ENCODE measurements at regions not wholly inside any gene's neighbourhood (a gene's known extent, or its start where the extent isn't known, plus 50 kb on each side); places are given as distances from the start of the nearest gene placed in this dataset.

GRCh38 chr15:89399238-89400115, 64.9 kb upstream of the POLG start:
- DNase-seq (ENCODE audit: low read depth in 2 of 2) = no peak

GRCh38 chr15:89398896-89399237, 64.2 kb upstream of the POLG start:
- DNase-seq (ENCODE audit: low read depth in 2 of 2) = no peak

GRCh38 chr15:89397653-89398023, 63.0 kb upstream of the POLG start:
- DNase-seq (ENCODE audit: low read depth in 2 of 2) = no peak

DNA sequence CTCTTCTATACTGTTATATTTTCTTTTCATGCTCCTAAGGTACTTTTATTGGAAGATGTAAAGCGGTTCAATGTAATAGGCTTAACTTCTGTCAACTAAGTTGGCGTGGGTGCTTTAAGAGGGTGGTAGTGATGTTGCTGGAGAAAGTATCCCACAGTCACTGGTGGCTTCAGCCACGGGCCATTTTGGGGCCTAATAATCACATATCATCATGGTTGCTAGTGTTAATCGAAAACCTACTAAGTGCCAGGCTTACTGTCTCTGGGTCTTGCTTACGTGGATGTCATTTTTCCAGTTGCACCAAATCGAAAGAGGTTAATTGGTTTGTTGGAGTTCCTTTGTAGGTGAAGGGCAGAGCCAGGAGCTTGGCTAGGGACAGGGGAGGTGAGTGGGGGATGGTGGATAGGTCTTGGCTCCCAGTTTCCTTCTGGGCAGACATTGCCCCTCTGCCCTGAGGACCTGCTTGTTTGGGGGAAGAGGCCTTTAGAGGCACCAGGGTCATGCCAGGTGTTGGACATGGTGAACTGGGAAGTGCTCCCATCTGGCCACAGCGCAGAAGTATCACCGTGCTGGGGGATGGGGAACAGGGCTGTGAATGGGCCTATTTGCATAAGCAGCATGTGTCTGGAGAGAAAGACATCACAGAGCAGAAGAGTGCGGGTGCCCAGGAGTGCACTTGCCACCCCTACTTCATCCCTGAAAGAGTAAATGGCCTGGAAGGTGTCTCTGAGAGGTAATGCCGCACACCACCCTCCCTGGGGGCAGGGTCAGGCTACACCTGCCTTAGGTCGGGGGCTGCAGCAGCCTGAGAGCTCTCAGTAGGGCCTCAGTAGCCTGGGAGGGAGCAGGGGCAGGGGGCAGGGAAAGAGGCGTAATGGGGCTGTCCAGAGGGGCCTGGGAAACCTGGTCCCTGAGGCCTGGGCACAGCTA, 62.4 kb upstream of the POLG start:
- no peak for DNase-seq (ENCODE audit: low read depth in 2 of 2)

DNA sequence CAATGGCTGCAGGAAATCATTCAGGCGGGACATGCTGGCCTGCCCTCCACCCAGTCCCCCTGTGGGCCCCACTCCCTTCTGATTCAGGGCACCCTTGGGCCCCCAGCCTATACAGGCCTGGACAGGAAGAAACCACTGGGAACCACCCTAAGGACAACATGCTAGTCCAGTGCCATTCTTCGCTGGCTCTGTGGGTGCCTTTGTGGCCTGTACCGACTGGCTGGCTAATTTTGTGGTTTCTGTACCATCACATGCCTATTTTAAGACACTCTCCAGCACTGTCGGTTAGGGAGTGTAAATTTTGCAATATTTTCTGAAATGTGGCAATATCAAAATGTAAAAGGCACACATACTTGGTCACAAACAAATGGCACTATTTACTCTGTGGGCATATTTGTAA, 61.4 kb upstream of the POLG start:
- no peak for DNase-seq (ENCODE audit: low read depth in 2 of 2)

DNA sequence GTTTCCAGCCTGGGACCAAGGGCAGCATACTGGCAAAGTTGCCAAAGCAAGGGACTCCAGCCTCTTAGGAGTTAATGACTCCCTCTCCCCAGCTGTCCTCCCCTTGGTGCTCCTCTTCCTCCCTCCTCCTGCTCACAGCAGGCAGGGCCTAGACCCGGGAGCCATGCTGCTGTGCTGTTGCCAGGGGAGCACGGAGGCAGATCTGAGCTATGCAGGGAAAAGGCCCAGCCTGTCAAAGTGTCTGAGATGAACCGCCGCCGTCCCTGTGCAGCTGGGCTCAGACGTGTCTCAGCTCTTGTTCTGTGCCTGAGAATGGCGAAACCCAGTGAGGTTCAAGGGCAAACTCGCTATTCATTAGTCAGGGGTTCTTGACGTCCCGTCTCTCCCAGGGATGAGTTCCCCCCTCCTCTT, 60.8 kb upstream of the POLG start:
- DNase-seq (ENCODE audit: low read depth in 2 of 2) = no peak

- DNase-seq (ENCODE audit: low read depth in 2 of 2) = no peak
Measured at GRCh38 chr15:89395031-89395430, 60.4 kb upstream of the POLG start.

DNA sequence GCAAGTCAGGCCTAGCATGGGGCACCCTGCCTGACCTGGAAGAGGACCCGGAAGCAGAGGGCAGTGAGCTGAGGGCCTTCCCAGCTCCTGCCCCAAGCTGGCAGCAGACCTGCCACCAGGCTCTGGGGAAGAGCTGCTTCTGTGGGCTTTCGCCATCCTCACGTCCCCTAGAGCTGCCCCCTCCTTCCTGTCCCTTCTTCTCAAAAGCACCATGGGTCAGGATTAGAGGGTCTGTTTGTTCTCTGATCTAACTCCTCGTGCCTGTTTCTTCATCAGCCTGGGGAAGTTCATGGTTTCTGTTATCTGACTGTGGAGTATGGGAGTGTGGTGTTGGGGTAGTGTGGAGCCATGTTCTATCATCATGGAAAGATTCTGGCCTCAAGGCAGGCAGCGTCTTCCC, 58.4 kb upstream of the POLG start:
- no peak for DNase-seq (ENCODE audit: low read depth in 2 of 2)

DNA sequence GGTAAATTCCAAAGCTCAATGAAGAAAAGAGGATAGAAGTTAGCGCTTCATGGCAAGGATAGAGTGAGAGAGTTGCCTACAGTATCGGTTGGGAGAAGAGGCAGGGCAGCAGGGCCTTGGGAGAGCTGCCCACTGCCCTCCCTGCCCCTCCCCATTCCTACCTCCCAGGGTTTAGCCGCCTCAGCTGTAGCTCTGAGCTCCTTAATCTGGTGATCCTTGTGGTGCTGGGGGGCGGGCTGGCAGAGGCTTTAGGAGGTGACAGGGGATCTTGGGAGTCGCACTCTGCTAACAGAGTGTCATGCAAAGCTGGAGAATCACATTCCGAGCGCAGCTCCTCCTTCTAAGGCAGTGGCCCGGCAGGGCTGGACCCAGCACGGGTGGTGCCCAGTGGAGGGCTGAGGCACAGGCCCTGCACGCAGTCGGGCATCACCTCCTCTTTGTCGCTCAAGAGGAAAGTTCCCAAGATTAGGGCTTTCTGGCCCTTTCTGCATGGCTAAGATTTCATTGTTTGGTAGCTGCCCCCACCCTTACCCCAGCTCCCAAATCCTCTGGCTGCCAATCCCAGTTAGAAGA, 57.1 kb upstream of the POLG start:
- no peak for DNase-seq (ENCODE audit: low read depth in 2 of 2)

DNA sequence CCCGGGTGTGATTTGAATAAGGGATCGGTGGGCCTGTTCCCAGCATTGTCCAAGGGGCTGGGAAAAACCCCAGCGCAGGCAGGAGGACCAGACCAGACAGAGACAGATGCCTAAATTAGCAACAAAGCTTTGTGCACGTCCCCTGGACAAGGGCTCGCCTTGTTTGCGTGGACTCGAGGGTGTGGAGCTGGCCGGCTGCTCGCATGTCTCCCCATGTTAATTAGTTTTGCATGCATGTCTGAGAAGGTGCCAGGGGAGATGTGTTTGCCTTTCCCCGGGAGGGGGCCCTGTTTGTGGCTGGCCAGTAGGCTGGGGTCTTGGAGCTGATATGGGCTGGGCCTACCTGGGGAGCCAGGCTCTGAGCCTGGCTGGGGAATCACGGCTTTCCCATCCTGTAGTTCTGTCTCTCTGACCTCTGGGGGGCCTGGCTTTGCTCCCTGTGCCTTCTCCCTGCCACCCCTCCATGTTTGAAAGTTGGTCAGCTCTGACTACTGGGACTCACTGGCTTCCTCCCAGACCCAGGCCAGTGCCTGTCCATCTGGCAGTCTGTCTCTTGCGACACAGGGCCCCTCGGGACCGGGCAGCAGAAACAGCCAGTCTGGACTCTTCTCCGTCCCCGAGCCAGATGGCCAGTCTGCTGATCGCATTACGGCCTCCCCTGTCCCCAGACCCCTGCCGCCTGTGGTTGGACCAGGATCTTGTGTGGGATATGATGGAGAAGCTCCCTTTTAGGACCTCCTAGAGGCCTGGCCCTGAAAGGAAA, 55.4 kb upstream of the POLG start:
- DNase-seq (ENCODE audit: low read depth in 2 of 2) = no peak

DNA sequence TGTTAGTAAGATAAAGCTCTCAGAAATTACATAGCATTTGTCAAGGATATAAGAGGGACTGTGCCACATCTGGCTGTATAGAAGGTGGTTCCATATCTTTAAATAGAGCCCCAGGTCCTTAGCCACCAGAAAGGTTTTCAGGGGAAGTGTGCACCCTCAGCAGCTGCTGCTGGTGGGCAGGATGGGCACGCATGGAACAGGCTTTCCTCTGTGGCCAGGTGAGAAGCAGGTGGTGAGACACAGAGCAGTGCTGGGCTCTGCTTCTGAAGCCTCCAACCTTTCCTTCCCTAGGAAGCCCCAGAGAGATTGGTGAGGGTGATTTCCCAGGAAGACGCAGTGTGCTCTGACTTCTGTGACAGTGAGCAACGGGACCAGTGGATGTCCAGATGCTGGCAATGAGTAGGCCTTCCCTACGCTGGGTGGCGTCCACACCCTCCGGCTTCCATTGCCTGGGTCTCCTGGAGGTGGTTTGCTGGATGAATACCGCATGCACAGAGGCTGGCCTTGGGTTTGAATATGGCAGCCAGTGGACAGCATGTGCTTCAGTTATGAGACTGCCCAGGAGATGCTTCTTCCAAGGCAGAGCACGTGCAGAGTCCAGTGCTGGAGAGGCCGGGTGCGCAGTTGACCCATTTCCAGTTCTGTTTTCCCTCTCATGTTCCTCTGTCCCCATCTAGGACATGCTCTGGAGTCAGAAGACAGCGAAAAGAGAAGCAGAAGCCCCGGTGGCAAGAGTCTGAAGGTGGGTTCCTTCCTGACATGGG, 52.7 kb upstream of the POLG start:
- DNase-seq (ENCODE audit: low read depth in 2 of 2) = no peak

DNA sequence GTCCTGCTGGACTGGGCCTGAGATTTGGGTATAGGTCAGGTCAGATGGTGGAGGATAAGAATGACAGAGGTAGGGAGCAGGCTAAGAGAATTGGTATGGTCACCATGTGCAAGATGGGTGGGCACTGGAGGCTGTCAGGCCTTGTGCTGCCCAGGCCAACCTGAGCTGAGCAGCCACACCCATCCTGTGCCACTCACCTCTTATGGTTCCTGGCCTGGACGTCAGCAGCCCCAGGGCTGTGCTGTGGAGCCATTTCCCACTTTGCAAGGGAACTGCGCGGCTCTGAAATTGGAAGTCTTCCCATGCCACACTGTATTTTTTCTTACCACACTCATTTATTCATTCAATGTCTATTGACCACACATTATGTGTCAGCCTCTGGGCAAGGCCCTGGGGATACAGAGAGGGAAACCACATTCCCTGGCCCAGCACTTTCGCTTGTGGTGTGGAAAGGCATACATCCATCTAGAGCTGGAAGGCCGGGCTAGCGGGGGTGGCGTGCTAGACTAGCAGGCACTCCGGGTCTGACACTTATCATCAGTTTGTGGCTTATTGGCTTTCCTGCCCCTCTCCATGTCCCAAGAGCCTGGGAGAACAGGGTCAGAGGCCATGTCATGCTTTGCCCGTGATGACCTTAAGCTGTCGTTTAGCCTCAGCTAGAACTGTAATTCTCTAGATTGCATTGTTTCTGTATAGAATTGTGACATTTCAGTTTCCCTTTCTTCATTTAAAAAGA, 51.1 kb upstream of the POLG start:
- DNase-seq (ENCODE audit: low read depth in 2 of 2) = no peak
